K562 (cell line): ENCODE measurements at regions not wholly inside any gene's neighbourhood (a gene's known extent, or its start where the extent isn't known, plus 50 kb on each side); places are given as distances from the start of the nearest gene placed in this dataset.

ENCODE experiments used
- ATAC-seq: fragments of 200-7000 bp; cut with Tn5 transposase; 3 replicates; pipeline ENCODE4 v1.9.1; 2020; ENCODE audit warnings: moderate library complexity
- BruUV-seq: library from RNA; stranded (reverse); fragments of 400-500 nt; replicated peaks from 2 replicates; lab custom pipeline; 2021; lab: Mats Ljungman, UMichigan
- CTCF ChIA-PET: fragments of 300-600 bp; formaldehyde crosslinking; extraction: SDS; loops from one replicate; lab custom pipeline; 2021; ENCODE audit warnings: low intra/inter-chr PET ratio; lab: Yijun Ruan, JAX
- POLR2A ChIA-PET: fragments of 300-600, 350-650 bp; sonication (Branson Sonifier 250); formaldehyde crosslinking; extraction: SDS; loops from one replicate; lab custom pipeline; 2021; ENCODE audit warnings: antibody characterized with exemption, inconsistent platforms; lab: Yijun Ruan, JAX
- DNase-seq, 4 experiments: peaks; one replicate each; pipeline versions ENCODE4 v3.0.0 to v3.0.0-alpha.2; 2011 to 2018; ENCODE audit warnings: low spot score in 3 of 4, mixed read lengths in 3 of 4; ENCODE audit errors: extremely low read depth in 1 of 4
- FAIRE-seq: peaks from 2 replicates; lab custom pipeline; 2011; peaks lifted over from hg19 to GRCh38; lab: Jason Lieb, UNC
- H2AFZ ChIP-seq: 2 replicates; pipeline ENCODE4 v1.6.0; 2011; ENCODE audit warnings: low read depth, low read length, control low read depth, inconsistent platforms
- H3K27ac ChIP-seq: fragments of 200-600 bp; 3 replicates; pipeline ENCODE4 v1.8.0; 2011; ENCODE audit warnings: low read depth, mild to moderate bottlenecking, control low read depth, inconsistent platforms, low read length, moderate library complexity, mixed read lengths; ENCODE audit errors: extremely low read depth
- H3K27me3 ChIP-seq, 2 experiments: fragments of 300-600 bp in 1 of 2; 2 replicates in 1 of 2; 3 replicates in 1 of 2; pipeline versions ENCODE4 v1.6.0 to v1.8.0; 2011; ENCODE audit warnings: inconsistent platforms in 2 of 2, low read length in 2 of 2, mild to moderate bottlenecking in 1 of 2, mixed read lengths in 1 of 2, moderate library complexity in 1 of 2; ENCODE audit not compliant: control insufficient read depth in 2 of 2, insufficient read depth in 2 of 2
- H3K36me3 ChIP-seq: fragments of 300-600 bp; 3 replicates; pipeline ENCODE4 v1.8.0; 2011; ENCODE audit warnings: mild to moderate bottlenecking, low read length, inconsistent platforms; ENCODE audit not compliant: control insufficient read depth, insufficient read depth
- H3K4me1 ChIP-seq, 2 experiments: fragments of 200-600 bp in 1 of 2; replicated peaks in 1 of 2; 2 replicates in 1 of 2; 3 replicates in 1 of 2; pipeline versions ENCODE4 v1.5.1 to v1.8.0; 2011; ENCODE audit warnings: inconsistent platforms in 2 of 2, low read length in 2 of 2, mild to moderate bottlenecking in 1 of 2, mixed read lengths in 1 of 2, moderate library complexity in 1 of 2; ENCODE audit not compliant: control insufficient read depth in 2 of 2, insufficient read depth in 2 of 2
- H3K4me2 ChIP-seq: 2 replicates; pipeline ENCODE4 v1.6.1; 2011; ENCODE audit warnings: low read length, control low read depth, inconsistent platforms, mixed read lengths; ENCODE audit not compliant: insufficient read depth
- H3K4me3 ChIP-seq: fragments of 200-600 bp; sonication (generic), shearing (Covaris generic); 2 replicates; pipeline ENCODE4 v1.5.1; 2016; ENCODE audit warnings: control low read depth, inconsistent platforms
- H3K79me2 ChIP-seq: fragments of 200-600 bp; 3 replicates; pipeline ENCODE4 v1.8.0; 2011; ENCODE audit warnings: low read length, inconsistent platforms; ENCODE audit not compliant: control insufficient read depth, insufficient read depth
- H3K9ac ChIP-seq, 2 experiments: 2 replicates each; pipeline versions ENCODE4 v1.6.0 to v1.6.1; 2011; ENCODE audit warnings: low read depth in 2 of 2, low read length in 2 of 2, control low read depth in 1 of 2, inconsistent platforms in 1 of 2, mild to moderate bottlenecking in 1 of 2, mixed read lengths in 1 of 2; ENCODE audit not compliant: insufficient read depth in 1 of 2
- H3K9me1 ChIP-seq: one replicate; pipeline ENCODE4 v1.6.0; 2011; ENCODE audit warnings: inconsistent platforms, mild to moderate bottlenecking, low read length, moderate library complexity; ENCODE audit not compliant: control insufficient read depth, insufficient read depth
- H3K9me3 ChIP-seq: replicated peaks from 2 replicates; pipeline ENCODE4 v1.5.1; 2011; ENCODE audit warnings: low read depth, low read length, inconsistent platforms; ENCODE audit not compliant: control insufficient read depth, insufficient read depth
- H4K20me1 ChIP-seq: replicated peaks from 2 replicates; pipeline ENCODE4 v1.6.1; 2011; ENCODE audit warnings: low read length, inconsistent platforms, mixed read lengths; ENCODE audit not compliant: control insufficient read depth, insufficient read depth
- CBFA2T2 ChIP-seq: fragments of 450-650 bp; conservative IDR thresholded peaks from 2 replicates; pipeline ENCODE4 v1.6.1; 2017; ENCODE audit warnings: mild to moderate bottlenecking
- EHMT2 ChIP-seq: fragments of 450-650 bp; IDR thresholded peaks from 2 replicates; pipeline ENCODE4 v1.6.1; 2018; ENCODE audit warnings: antibody characterized with exemption
- FOXJ3 ChIP-seq: sonication (generic); formaldehyde crosslinking; IDR thresholded peaks from 2 replicates; pipeline ENCODE4 v1.4.0; 2020; ENCODE audit warnings: mild to moderate bottlenecking, missing genetic modification reagents
- HCFC1 ChIP-seq: IDR thresholded peaks from 2 replicates; pipeline ENCODE4 v1.6.1; 2012; ENCODE audit warnings: low read depth, low read length, improper control_type of control experiment
- HNRNPLL ChIP-seq: fragments of 200-400 bp; formaldehyde crosslinking; IDR thresholded peaks from 2 replicates; pipeline ENCODE4 v1.6.1; 2017; ENCODE audit warnings: low read length, low read depth, mild to moderate bottlenecking; ENCODE audit not compliant: poor library complexity, severe bottlenecking
- KLF10 ChIP-seq: fragments of 250-450 bp; sonication (Bioruptor Pico); IDR thresholded peaks from 2 replicates; pipeline ENCODE4 v1.6.1; 2021; ENCODE audit warnings: matching md5 sums
- MBD2 ChIP-seq: sonication (generic); IDR thresholded peaks from 2 replicates; pipeline ENCODE4 v1.6.1; 2016; ENCODE audit warnings: low read depth, borderline replicate concordance
- MCM5 ChIP-seq: fragments of 450-650 bp; IDR thresholded peaks from 2 replicates; pipeline ENCODE4 v1.6.1; 2016; ENCODE audit warnings: low read depth
- PML ChIP-seq: IDR thresholded peaks from 2 replicates; pipeline ENCODE4 v1.6.1; 2012; ENCODE audit warnings: low read length, inconsistent platforms
- POLR2B ChIP-seq: fragments of 450-650 bp; IDR thresholded peaks from 2 replicates; pipeline ENCODE4 v1.6.1; 2018; ENCODE audit warnings: low read depth; ENCODE audit not compliant: partially characterized antibody
- SLC30A9 ChIP-seq: fragments of 250-450 bp; sonication (Bioruptor Pico); IDR thresholded peaks from 2 replicates; pipeline ENCODE4 v1.8.0; 2022; ENCODE audit warnings: mild to moderate bottlenecking, moderate library complexity
- SMARCA5 ChIP-seq: fragments of 450-650 bp; IDR thresholded peaks from 2 replicates; pipeline ENCODE4 v1.6.1; 2016
- WHSC1 ChIP-seq: IDR thresholded peaks from one replicate; pipeline ENCODE4 v1.6.1; 2012; ENCODE audit warnings: low read length, control low read depth, inconsistent platforms
- XRCC5 ChIP-seq: fragments of 200-400 bp; formaldehyde crosslinking; IDR thresholded peaks from 2 replicates; pipeline ENCODE4 v1.6.1; 2017; ENCODE audit warnings: low read depth, mild to moderate bottlenecking, low read length
- ZBTB17 ChIP-seq: fragments of 450-650 bp; formaldehyde crosslinking; IDR thresholded peaks from 2 replicates; pipeline ENCODE4 v1.4.0; 2020; ENCODE audit warnings: mild to moderate bottlenecking
- ZNF282 ChIP-seq: sonication (generic); formaldehyde crosslinking; IDR thresholded peaks from 2 replicates; pipeline ENCODE4 v1.8.1; 2023; ENCODE audit warnings: missing genetic modification reagents
- ZNF77 ChIP-seq: fragments of 250-450 bp; sonication (Bioruptor Pico); IDR thresholded peaks from 2 replicates; pipeline ENCODE4 v1.5.0; 2020
- WGBS: fragments of 100-300 bp; shearing (Covaris generic); methylation state at CpG from one replicate; pipeline ENCODE4 v1.1.6; 2016; ENCODE audit warnings: low coverage, mixed read lengths; ENCODE audit not compliant: insufficient coverage; ENCODE audit errors: missing lambda C conversion rate; 5-methylcytosine and 5-hydroxymethylcytosine counted together
- in situ Hi-C: fragments of 300-500 bp; cut with MboI; formaldehyde crosslinking; loops from 4 replicates; pipeline ENCODE4 v1.15.0; 2018; ENCODE audit warnings: inconsistent platforms, mixed read lengths
- intact Hi-C: fragments of 100-400 bp; cut with micrococcal nuclease; formaldehyde crosslinking; loops from 2 replicates; pipeline ENCODE4 v1.14.2; 2022

GRCh38 chr4:32499171-32499570 is 1779.0 kb downstream of the PCDH7 start:
- H3K4me3 ChIP-seq = no peak overlapping the region
- TF ChIP-seq PML (no peak), SLC30A9 (no peak), FOXJ3 (CRISPR knock-in tag) (no peak), XRCC5 (no peak), KLF10 (no peak), HCFC1 (no peak), SMARCA5 (no peak), HNRNPLL (no peak), MBD2 (no peak), EHMT2 (no peak), MCM5 (no peak), ZNF77 (CRISPR knock-in tag) (no peak), ZBTB17 (no peak), WHSC1 (no peak), CBFA2T2 (no peak), ZNF282 (CRISPR knock-in tag) (no peak), POLR2B (no peak)
- TF ChIP-seq, all 486 proteins: peak for 0
- H3K4me2 ChIP-seq = no peak overlapping the region
- no TSS peak for BruUV-seq
- intact Hi-C loops (no loop called here), in situ Hi-C loops (no loop called here)
- POLR2A ChIA-PET = no interaction called here
- no peaks in the 10 kb centered on the region for H3K36me3 ChIP-seq
- WGBS = 1% methylated on average over 5 of the region's 5 CpGs
- DNase-seq (no peak), FAIRE-seq (no peak), ATAC-seq (no peak)
- no peak overlapping the region for H2AFZ ChIP-seq
- no peaks in the 10 kb centered on the region for H3K79me2 ChIP-seq
- H3K27ac ChIP-seq = no peak overlapping the region
- H3K9me1 ChIP-seq = no peaks in the 10 kb centered on the region
- H3K27me3 ChIP-seq = no peaks in the 10 kb centered on the region
- H3K9me3 ChIP-seq = no peaks in the 10 kb centered on the region
- no peak overlapping the region for H3K9ac ChIP-seq
- H4K20me1 ChIP-seq = no peaks in the 10 kb centered on the region
- H3K4me1 ChIP-seq = no peaks in the 10 kb centered on the region
- CTCF ChIA-PET = no interaction called here
